ENCODE measurements at regions not wholly inside any gene's neighbourhood (a gene's known extent, or its start where the extent isn't known, plus 50 kb on each side); places are given as distances from the start of the nearest gene placed in this dataset.

- H3K4me3 ChIP-seq (ENCODE audit: low read depth, poor library complexity, severe bottlenecking) = no peak overlapping the region
- TF ChIP-seq CTCF (IDR thresholded peaks at IDR 0.05) = no peak
- no peak for TF ChIP-seq POLR2A (IDR thresholded peaks at IDR 0.05)
- 78 to 86% methylated on average over 13 of the region's 13 CpGs for WGBS, 2 donors
- intact Hi-C loops (cut with DNase I; ENCODE audit: low total_unique reads) = no loop called here
- peak in 1 of 2 donors; percentile 63 for DNase-seq (ENCODE audit: low spot score in 2 of 2)
These were observed 310.0 kb upstream of the IRX1 start for GRCh38 chr5:3285621-3286020.

GRCh38 chr5:3284506-3284905 is 311.1 kb upstream of the IRX1 start:
- peak in 1 of 2 donors; percentile 62 for DNase-seq (ENCODE audit: low spot score in 2 of 2)
- intact Hi-C loops (cut with DNase I; ENCODE audit: low total_unique reads) = loop anchor here (5.0 kb wide), 1 partner anchor 693 kb away; no protein-coding TSS in a partner anchor
- WGBS, 2 donors = 56 to 57% methylated on average over 5 of the region's 5 CpGs
- TF ChIP-seq CTCF (IDR thresholded peaks at IDR 0.05) (no peak), POLR2A (IDR thresholded peaks at IDR 0.05) (no peak)
- H3K4me3 ChIP-seq (ENCODE audit: low read depth, poor library complexity, severe bottlenecking) = no peak overlapping the region

- intact Hi-C loops (cut with DNase I; ENCODE audit: low total_unique reads) = loop anchor here (5.0 kb wide), 1 partner anchor 694 kb away; no protein-coding TSS in a partner anchor
- peak in 1 of 2 donors; percentile 42 for DNase-seq (ENCODE audit: low spot score in 2 of 2)
- 86 to 91% methylated on average over 14 to 20 of the region's 20 CpGs for WGBS, 2 donors
- TF ChIP-seq POLR2A (IDR thresholded peaks at IDR 0.05) (no peak), CTCF (IDR thresholded peaks at IDR 0.05) (no peak)
- H3K4me3 ChIP-seq (ENCODE audit: low read depth, poor library complexity, severe bottlenecking) = no peak overlapping the region
These were observed 312.8 kb upstream of the IRX1 start for GRCh38 chr5:3282841-3283240.

- intact Hi-C loops (cut with DNase I; ENCODE audit: low total_unique reads) = loop anchor here (5.0 kb wide), 1 partner anchor 696 kb away; no protein-coding TSS in a partner anchor
- no peak for TF ChIP-seq POLR2A (IDR thresholded peaks at IDR 0.05)
- TF ChIP-seq CTCF (IDR thresholded peaks at IDR 0.05) = no peak
- WGBS, 2 donors = 87 to 88% methylated on average over 7 of the region's 7 CpGs
- H3K4me3 ChIP-seq (ENCODE audit: low read depth, poor library complexity, severe bottlenecking) = no peak overlapping the region
- peak in 1 of 2 donors; percentile 69 for DNase-seq (ENCODE audit: low spot score in 2 of 2)
These were observed 314.3 kb upstream of the IRX1 start for GRCh38 chr5:3281366-3281765.

GRCh38 chr5:3278643-3279042 is 317.0 kb upstream of the IRX1 start:
- no peak for DNase-seq (ENCODE audit: low spot score in 2 of 2)
- TF ChIP-seq CTCF (IDR thresholded peaks at IDR 0.05) (no peak), POLR2A (IDR thresholded peaks at IDR 0.05) (no peak)
- intact Hi-C loops (cut with DNase I; ENCODE audit: low total_unique reads) = no loop called here
- H3K4me3 ChIP-seq (ENCODE audit: low read depth, poor library complexity, severe bottlenecking) = no peak overlapping the region
- WGBS, 2 donors = 70 to 73% methylated on average over 1 of the region's 1 CpG

GRCh38 chr5:3277590-3278196 is 317.9 kb upstream of the IRX1 start:
- H3K4me3 ChIP-seq (ENCODE audit: low read depth, poor library complexity, severe bottlenecking) = no peak overlapping the region
- no peak for DNase-seq (ENCODE audit: low spot score in 2 of 2)
- intact Hi-C loops (cut with DNase I; ENCODE audit: low total_unique reads) = no loop called here
- 31 to 32% methylated on average over 6 of the region's 6 CpGs for WGBS, 2 donors
- TF ChIP-seq POLR2A (IDR thresholded peaks at IDR 0.05) (no peak), CTCF (IDR thresholded peaks at IDR 0.05) (no peak)

All from lower leg skin (tissue), 4 donors.